Adrenal gland (tissue), 9 donors: ENCODE measurements at regions not wholly inside any gene's neighbourhood (a gene's known extent, or its start where the extent isn't known, plus 50 kb on each side); places are given as distances from the start of the nearest gene placed in this dataset.

Experiments used
- DNase-seq, 7 donors: peaks; one replicate each; pipeline ENCODE4 v3.0.0-alpha.2; 2019 to 2020
- H3K27ac ChIP-seq, 5 donors: fragments of 200-600 bp; sonication (generic) in 4 of 5; 1 replicate in 3 of 5; 2 replicates in 2 of 5; pipeline versions ENCODE4 v1.5.1 to v1.8.0; 2016 to 2020; ENCODE audit warnings: mild to moderate bottlenecking in 1 of 5
- H3K27me3 ChIP-seq: fragments of 200-600 bp; 2 replicates; pipeline ENCODE4 v1.8.0; 2021
- H3K36me3 ChIP-seq, 2 donors: fragments of 200-600 bp; replicated peaks in 1 of 2; 1 replicate in 1 of 2; 2 replicates in 1 of 2; pipeline versions ENCODE4 v1.5.1 to v1.8.0; 2018 to 2022
- H3K4me1 ChIP-seq, 2 donors: fragments of 200-600 bp; replicated peaks in 1 of 2; 1 replicate in 1 of 2; 2 replicates in 1 of 2; pipeline versions ENCODE4 v1.5.1 to v1.8.0; 2018 to 2021
- H3K4me3 ChIP-seq, 4 donors: fragments of 200-600 bp; sonication (generic) in 3 of 4; one replicate each; pipeline ENCODE4 v1.5.1; 2016 to 2018
- H3K9me3 ChIP-seq, 3 donors: fragments of 200-600 bp; sonication (generic) in 1 of 3; replicated peaks in 1 of 3; 1 replicate in 2 of 3; 2 replicates in 1 of 3; pipeline versions ENCODE4 v1.5.1 to v1.8.0; 2016 to 2021
- POLR2A ChIP-seq, 2 donors: fragments of 450-650 bp; IDR thresholded peaks; one replicate each; pipeline ENCODE4 v1.6.1; 2017; ENCODE audit warnings: antibody characterized with exemption in 2 of 2, mild to moderate bottlenecking in 2 of 2, moderate library complexity in 1 of 2
- WGBS, 4 donors: extraction: QIAGEN DNeasy Blood & Tissue Kit in 2 of 4; methylation state at CpG; one replicate each; pipeline versions ENCODE4 v1.1.5 to v1.1.7; 2013 to 2017; 5-methylcytosine and 5-hydroxymethylcytosine counted together
- intact Hi-C, 2 donors: fragments of 100-400 bp; cut with DNase I; formaldehyde crosslinking; loops; one replicate each; pipeline versions ENCODE4 v1.14.1 to v1.15.0; 2022 to 2023
- TF ChIP-seq, protein P1 (sequence below), 6 experiments: fragments of 450-650 bp in 4 of 6; fragments of 200-600 bp in 2 of 6; sonication (generic) in 1 of 6; IDR thresholded peaks; 1 replicate in 5 of 6; 2 replicates in 1 of 6; pipeline versions ENCODE4 v1.5.1 to v1.8.0; 2016 to 2021; ENCODE audit warnings: antibody characterized with exemption in 6 of 6, mild to moderate bottlenecking in 2 of 6, moderate library complexity in 1 of 6
- donor health status: healthy with polysubstance abuse.
- donor health status: Bipolar disorder and iron deficiency.
- donor health status: DM: yes; HTN: yes; CAD: no.
- donor health status: DM: no; HTN: no; CAD: no.
- donor health status: DM: no; HTN: no; CAD: no.

DNA sequence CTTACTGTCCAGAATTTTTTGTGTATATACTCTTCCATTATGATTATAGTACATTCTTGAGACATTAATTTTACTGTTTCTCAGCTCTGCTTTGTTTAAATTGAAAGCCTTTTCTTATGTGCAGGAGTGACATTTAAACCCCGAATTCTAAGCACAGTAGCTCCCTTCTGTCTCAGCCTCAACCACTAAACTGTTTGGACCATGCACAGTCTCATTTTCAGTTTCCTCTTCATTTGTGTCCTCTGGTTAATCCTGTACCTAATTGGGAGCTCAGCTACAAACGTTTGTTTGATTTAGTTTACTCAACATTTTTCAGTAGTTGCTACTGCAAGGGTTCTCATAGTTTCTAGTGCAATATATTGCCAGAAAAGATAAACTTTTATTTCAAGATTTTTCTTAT lies 206.3 kb downstream of the SLITRK5 start:
- Histone ChIP-seq H3K9me3 (no peaks in the 10 kb centered on the region), H3K4me3 (no peak overlapping the region), H3K27me3 (no peaks in the 10 kb centered on the region), H3K4me1 (no peaks in the 10 kb centered on the region), H3K27ac (no peak overlapping the region), H3K36me3 (no peaks in the 10 kb centered on the region)
- TF ChIP-seq POLR2A (IDR thresholded peaks at IDR 0.05) = no peak
- TF ChIP-seq, protein P1, sequence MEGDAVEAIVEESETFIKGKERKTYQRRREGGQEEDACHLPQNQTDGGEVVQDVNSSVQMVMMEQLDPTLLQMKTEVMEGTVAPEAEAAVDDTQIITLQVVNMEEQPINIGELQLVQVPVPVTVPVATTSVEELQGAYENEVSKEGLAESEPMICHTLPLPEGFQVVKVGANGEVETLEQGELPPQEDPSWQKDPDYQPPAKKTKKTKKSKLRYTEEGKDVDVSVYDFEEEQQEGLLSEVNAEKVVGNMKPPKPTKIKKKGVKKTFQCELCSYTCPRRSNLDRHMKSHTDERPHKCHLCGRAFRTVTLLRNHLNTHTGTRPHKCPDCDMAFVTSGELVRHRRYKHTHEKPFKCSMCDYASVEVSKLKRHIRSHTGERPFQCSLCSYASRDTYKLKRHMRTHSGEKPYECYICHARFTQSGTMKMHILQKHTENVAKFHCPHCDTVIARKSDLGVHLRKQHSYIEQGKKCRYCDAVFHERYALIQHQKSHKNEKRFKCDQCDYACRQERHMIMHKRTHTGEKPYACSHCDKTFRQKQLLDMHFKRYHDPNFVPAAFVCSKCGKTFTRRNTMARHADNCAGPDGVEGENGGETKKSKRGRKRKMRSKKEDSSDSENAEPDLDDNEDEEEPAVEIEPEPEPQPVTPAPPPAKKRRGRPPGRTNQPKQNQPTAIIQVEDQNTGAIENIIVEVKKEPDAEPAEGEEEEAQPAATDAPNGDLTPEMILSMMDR (IDR thresholded peaks at IDR 0.05) = no peak
- intact Hi-C loops = no loop called here
- WGBS, 4 donors = 45 to 56% (median 51%) methylated on average over 2 of the region's 2 CpGs
- DNase-seq = no peak

DNA sequence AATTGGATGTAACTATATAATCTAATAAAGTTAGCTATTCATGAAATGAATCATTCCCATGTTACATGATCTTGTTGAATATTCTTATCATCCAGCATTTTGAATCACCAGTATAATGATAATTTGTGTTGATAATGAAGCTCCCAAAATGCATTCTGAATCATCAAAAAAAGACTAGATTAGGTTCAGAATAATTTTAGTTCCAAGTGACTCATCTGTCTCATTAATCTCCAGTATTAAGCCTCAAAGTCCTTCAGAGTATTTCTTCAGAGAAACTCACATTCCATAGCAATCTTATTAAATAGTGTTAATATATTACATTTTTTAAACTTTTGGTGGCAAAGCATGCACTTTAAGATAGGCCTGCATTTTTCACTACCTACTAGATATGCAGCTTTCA lies 207.5 kb downstream of the SLITRK5 start:
- H3K36me3 ChIP-seq = no peaks in the 10 kb centered on the region
- no peak overlapping the region for H3K27ac ChIP-seq
- intact Hi-C loops = no loop called here
- no peak for DNase-seq
- no peaks in the 10 kb centered on the region for H3K4me1 ChIP-seq
- no peaks in the 10 kb centered on the region for H3K9me3 ChIP-seq
- TF ChIP-seq, protein P1 (IDR thresholded peaks at IDR 0.05) = no peak
- no peak for TF ChIP-seq POLR2A (IDR thresholded peaks at IDR 0.05)
- no peaks in the 10 kb centered on the region for H3K27me3 ChIP-seq
- no peak overlapping the region for H3K4me3 ChIP-seq

DNA sequence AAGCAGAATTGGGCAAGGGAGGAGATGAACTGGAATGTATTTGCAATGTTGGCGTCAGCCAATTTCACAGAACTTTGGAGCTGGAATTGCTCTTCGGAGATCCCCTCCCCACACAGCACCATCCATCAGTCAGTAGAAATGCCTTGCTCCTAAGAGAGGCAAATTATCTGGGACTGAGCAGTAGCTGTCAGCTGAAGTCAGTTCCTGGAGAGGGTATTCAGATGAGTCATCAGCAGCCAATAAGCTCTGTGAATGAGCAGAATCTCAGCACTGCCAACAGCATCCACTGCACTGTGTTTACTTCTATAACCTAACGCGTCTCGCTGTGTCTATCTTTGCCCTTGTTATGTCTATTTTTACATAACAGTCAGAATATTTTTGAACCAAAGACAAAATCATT lies 213.7 kb downstream of the SLITRK5 start:
- intact Hi-C loops = no loop called here
- no peak for DNase-seq
- Histone ChIP-seq H3K4me3 (no peak overlapping the region), H3K27ac (no peak overlapping the region), H3K36me3 (no peaks in the 10 kb centered on the region), H3K27me3 (no peaks in the 10 kb centered on the region), H3K4me1 (no peaks in the 10 kb centered on the region), H3K9me3 (no peaks in the 10 kb centered on the region)
- no peak for TF ChIP-seq POLR2A (IDR thresholded peaks at IDR 0.05)
- TF ChIP-seq, protein P1 (IDR thresholded peaks at IDR 0.05) = no peak
- 66 to 77% (median 73%) methylated on average over 5 of the region's 5 CpGs for WGBS, 4 donors

DNA sequence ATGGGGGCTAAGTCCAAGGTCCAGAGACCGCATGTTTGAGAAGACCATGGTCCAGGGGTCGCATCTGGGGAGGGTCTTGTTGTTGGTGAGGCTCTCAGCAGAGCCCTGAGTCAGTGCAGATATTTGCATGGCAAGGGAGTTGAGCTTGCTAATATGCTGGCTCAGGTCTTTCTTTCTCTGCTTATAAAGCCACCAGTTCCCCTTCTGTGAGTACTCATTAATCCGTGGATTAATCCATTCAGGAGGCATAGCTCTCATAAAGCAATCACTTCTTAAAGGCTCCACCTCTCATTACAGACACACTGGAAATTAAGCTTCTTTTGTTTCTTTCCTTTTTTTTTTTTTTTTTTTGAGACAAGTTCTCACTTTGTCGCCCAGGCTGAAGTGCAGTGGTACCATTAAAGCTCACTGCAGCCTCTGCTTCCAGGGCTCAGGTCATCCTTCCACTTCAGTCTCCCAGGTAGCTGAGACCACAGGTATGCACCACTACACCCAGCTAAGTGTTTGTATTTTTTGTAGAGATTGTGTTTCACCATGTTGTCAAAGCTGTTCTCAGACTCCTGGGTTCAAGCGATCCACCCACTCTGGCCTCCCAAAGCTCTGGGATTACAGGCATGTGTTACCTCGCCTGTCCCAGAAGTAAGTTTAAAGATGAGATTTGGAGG lies 216.4 kb downstream of the SLITRK5 start:
- Histone ChIP-seq H3K27me3 (no peaks in the 10 kb centered on the region), H3K27ac (no peak overlapping the region), H3K4me1 (no peaks in the 10 kb centered on the region), H3K4me3 (no peak overlapping the region), H3K36me3 (no peaks in the 10 kb centered on the region), H3K9me3 (no peaks in the 10 kb centered on the region)
- intact Hi-C loops = no loop called here
- WGBS, 4 donors = 74 to 83% (median 76%) methylated on average over 6 of the region's 6 CpGs
- no peak for TF ChIP-seq POLR2A (IDR thresholded peaks at IDR 0.05)
- TF ChIP-seq, protein P1 (IDR thresholded peaks at IDR 0.05) = no peak
- DNase-seq = no peak
